Thyroid gland (tissue), 4 donors: ENCODE measurements at regions not wholly inside any gene's neighbourhood (a gene's known extent, or its start where the extent isn't known, plus 50 kb on each side); places are given as distances from the start of the nearest gene placed in this dataset.

Experiments used
- CTCF ChIP-seq, 6 experiments: fragments of 200-600 bp in 3 of 6; fragments of 450-650 bp in 3 of 6; sonication (generic) in 3 of 6; IDR thresholded peaks; one replicate each; pipeline ENCODE4 v1.5.1; 2016 to 2019; ENCODE audit warnings: antibody characterized with exemption in 6 of 6, mild to moderate bottlenecking in 2 of 6, inconsistent platforms in 1 of 6, moderate library complexity in 1 of 6
- POLR2A ChIP-seq, 2 donors: fragments of 450-650 bp; IDR thresholded peaks; one replicate each; pipeline ENCODE4 v1.6.1; 2017; ENCODE audit warnings: antibody characterized with exemption in 2 of 2, mild to moderate bottlenecking in 2 of 2, moderate library complexity in 1 of 2

GRCh38 chr5:96506376-96506775 is 73.3 kb upstream of the PCSK1 start:
- TF ChIP-seq CTCF (IDR thresholded peaks at IDR 0.05) = no peak
- TF ChIP-seq POLR2A (IDR thresholded peaks at IDR 0.05) = no peak
